ENCODE measurements at regions not wholly inside any gene's neighbourhood (a gene's known extent, or its start where the extent isn't known, plus 50 kb on each side); places are given as distances from the start of the nearest gene placed in this dataset.

GRCh38 chr4:22215084-22215483 lies 266.5 kb upstream of the KCNIP4 start:
- Mint-ChIP-seq H3K36me3 (ENCODE audit: insufficient read depth) (no peaks in the 10 kb centered on the region), H3K4me1 (no peaks in the 10 kb centered on the region), H3K27me3 (no peaks in the 10 kb centered on the region), H3K9me3 (peaks cover 19% of the 10 kb centered on the region), H3K4me3 (no peak overlapping the region), H3K27ac (ENCODE audit: low read depth) (no peak overlapping the region)
- ATAC-seq (replicated peaks; ENCODE audit: extremely low read depth, poor library complexity, severe bottlenecking) (no peak), DNase-seq (ENCODE audit: low spot score in 2 of 2) (no peak)

- DNase-seq (ENCODE audit: low spot score in 2 of 2) (no peak), ATAC-seq (replicated peaks; ENCODE audit: extremely low read depth, poor library complexity, severe bottlenecking) (no peak)
- H3K27me3 Mint-ChIP-seq: no peaks in the 10 kb centered on the region
- no peak overlapping the region for H3K4me3 Mint-ChIP-seq
- no peaks in the 10 kb centered on the region for H3K36me3 Mint-ChIP-seq (ENCODE audit: insufficient read depth)
- no peaks in the 10 kb centered on the region for H3K4me1 Mint-ChIP-seq
- no peak overlapping the region for H3K27ac Mint-ChIP-seq (ENCODE audit: low read depth)
- no peaks in the 10 kb centered on the region for H3K9me3 Mint-ChIP-seq
These were observed 255.1 kb upstream of the KCNIP4 start for GRCh38 chr4:22203711-22204011.

- no peaks in the 10 kb centered on the region for H3K36me3 Mint-ChIP-seq (ENCODE audit: insufficient read depth)
- ATAC-seq (replicated peaks; ENCODE audit: extremely low read depth, poor library complexity, severe bottlenecking): no peak
- H3K4me3 Mint-ChIP-seq: no peak overlapping the region
- DNase-seq (ENCODE audit: low spot score in 2 of 2): no peak
- no peaks in the 10 kb centered on the region for H3K27me3 Mint-ChIP-seq
- no peaks in the 10 kb centered on the region for H3K9me3 Mint-ChIP-seq
- H3K4me1 Mint-ChIP-seq: no peaks in the 10 kb centered on the region
- no peak overlapping the region for H3K27ac Mint-ChIP-seq (ENCODE audit: low read depth)
These were observed 254.6 kb upstream of the KCNIP4 start for GRCh38 chr4:22202975-22203710.

GRCh38 chr4:22202246-22202974 lies 253.8 kb upstream of the KCNIP4 start:
- no peak overlapping the region for H3K4me3 Mint-ChIP-seq
- H3K27me3 Mint-ChIP-seq: no peaks in the 10 kb centered on the region
- no peaks in the 10 kb centered on the region for H3K4me1 Mint-ChIP-seq
- H3K27ac Mint-ChIP-seq (ENCODE audit: low read depth): no peak overlapping the region
- no peaks in the 10 kb centered on the region for H3K36me3 Mint-ChIP-seq (ENCODE audit: insufficient read depth)
- H3K9me3 Mint-ChIP-seq: no peaks in the 10 kb centered on the region
- DNase-seq (ENCODE audit: low spot score in 2 of 2) (no peak), ATAC-seq (replicated peaks; ENCODE audit: extremely low read depth, poor library complexity, severe bottlenecking) (no peak)

GRCh38 chr4:22201256-22201655 lies 252.7 kb upstream of the KCNIP4 start:
- H3K27me3 Mint-ChIP-seq: no peaks in the 10 kb centered on the region
- no peaks in the 10 kb centered on the region for H3K9me3 Mint-ChIP-seq
- H3K27ac Mint-ChIP-seq (ENCODE audit: low read depth): no peak overlapping the region
- ATAC-seq (replicated peaks; ENCODE audit: extremely low read depth, poor library complexity, severe bottlenecking) (no peak), DNase-seq (ENCODE audit: low spot score in 2 of 2) (no peak)
- H3K4me3 Mint-ChIP-seq: no peak overlapping the region
- no peaks in the 10 kb centered on the region for H3K4me1 Mint-ChIP-seq
- no peaks in the 10 kb centered on the region for H3K36me3 Mint-ChIP-seq (ENCODE audit: insufficient read depth)

- no peaks in the 10 kb centered on the region for H3K4me1 Mint-ChIP-seq
- H3K27me3 Mint-ChIP-seq: no peaks in the 10 kb centered on the region
- DNase-seq (ENCODE audit: low spot score in 2 of 2): no peak
- no peak overlapping the region for H3K27ac Mint-ChIP-seq (ENCODE audit: low read depth)
- H3K36me3 Mint-ChIP-seq (ENCODE audit: insufficient read depth): no peaks in the 10 kb centered on the region
- H3K4me3 Mint-ChIP-seq: no peak overlapping the region
- H3K9me3 Mint-ChIP-seq: peaks cover 6% of the 10 kb centered on the region
- ATAC-seq (replicated peaks; ENCODE audit: extremely low read depth, poor library complexity, severe bottlenecking): no peak
These were observed 248.0 kb upstream of the KCNIP4 start for GRCh38 chr4:22196551-22196950.

- Mint-ChIP-seq H3K9me3 (peaks cover 13% of the 10 kb centered on the region), H3K27ac (ENCODE audit: low read depth) (no peak overlapping the region), H3K4me3 (no peak overlapping the region), H3K36me3 (ENCODE audit: insufficient read depth) (no peaks in the 10 kb centered on the region), H3K4me1 (no peaks in the 10 kb centered on the region), H3K27me3 (no peaks in the 10 kb centered on the region)
- ATAC-seq (replicated peaks; ENCODE audit: extremely low read depth, poor library complexity, severe bottlenecking): no peak
- DNase-seq (ENCODE audit: low spot score in 2 of 2): no peak
These were observed 243.5 kb upstream of the KCNIP4 start for GRCh38 chr4:22192084-22192511.

- ATAC-seq (replicated peaks; ENCODE audit: extremely low read depth, poor library complexity, severe bottlenecking): no peak
- no peak overlapping the region for H3K27ac Mint-ChIP-seq (ENCODE audit: low read depth)
These were observed 243.0 kb upstream of the KCNIP4 start for GRCh38 chr4:22191565-22191964.

GRCh38 chr4:22190855-22191254 lies 242.3 kb upstream of the KCNIP4 start:
- no peaks in the 10 kb centered on the region for H3K27me3 Mint-ChIP-seq
- H3K9me3 Mint-ChIP-seq: peaks cover 13% of the 10 kb centered on the region
- DNase-seq (ENCODE audit: low spot score in 2 of 2) (no peak), ATAC-seq (replicated peaks; ENCODE audit: extremely low read depth, poor library complexity, severe bottlenecking) (no peak)
- H3K27ac Mint-ChIP-seq (ENCODE audit: low read depth): no peak overlapping the region
- no peaks in the 10 kb centered on the region for H3K36me3 Mint-ChIP-seq (ENCODE audit: insufficient read depth)
- H3K4me1 Mint-ChIP-seq: no peaks in the 10 kb centered on the region
- no peak overlapping the region for H3K4me3 Mint-ChIP-seq

More at GRCh38 chr4:22191565-22191964, 243.0 kb upstream of the KCNIP4 start:
- Mint-ChIP-seq H3K27me3 (no peaks in the 10 kb centered on the region), H3K4me3 (no peak overlapping the region), H3K4me1 (no peaks in the 10 kb centered on the region), H3K9me3 (peaks cover 13% of the 10 kb centered on the region), H3K36me3 (ENCODE audit: insufficient read depth) (no peaks in the 10 kb centered on the region)
- no peak for DNase-seq (ENCODE audit: low spot score in 2 of 2)

GRCh38 chr4:22187203-22187820 lies 238.7 kb upstream of the KCNIP4 start:
- Mint-ChIP-seq H3K9me3 (peaks cover 11% of the 10 kb centered on the region), H3K4me1 (no peaks in the 10 kb centered on the region), H3K27me3 (no peaks in the 10 kb centered on the region), H3K27ac (ENCODE audit: low read depth) (no peak overlapping the region), H3K4me3 (no peak overlapping the region), H3K36me3 (ENCODE audit: insufficient read depth) (no peaks in the 10 kb centered on the region)
- ATAC-seq (replicated peaks; ENCODE audit: extremely low read depth, poor library complexity, severe bottlenecking) (no peak), DNase-seq (ENCODE audit: low spot score in 2 of 2) (no peak)

GRCh38 chr4:22181736-22182135 lies 233.2 kb upstream of the KCNIP4 start:
- Mint-ChIP-seq H3K27ac (ENCODE audit: low read depth) (no peak overlapping the region), H3K27me3 (no peaks in the 10 kb centered on the region), H3K4me3 (no peak overlapping the region), H3K4me1 (no peaks in the 10 kb centered on the region), H3K9me3 (peaks cover 7% of the 10 kb centered on the region), H3K36me3 (ENCODE audit: insufficient read depth) (no peaks in the 10 kb centered on the region)
- ATAC-seq (replicated peaks; ENCODE audit: extremely low read depth, poor library complexity, severe bottlenecking) (no peak), DNase-seq (ENCODE audit: low spot score in 2 of 2) (no peak)

- ATAC-seq (replicated peaks; ENCODE audit: extremely low read depth, poor library complexity, severe bottlenecking): no peak
- Mint-ChIP-seq H3K27me3 (no peaks in the 10 kb centered on the region), H3K4me3 (no peak overlapping the region), H3K4me1 (no peaks in the 10 kb centered on the region), H3K9me3 (peaks cover 14% of the 10 kb centered on the region), H3K27ac (ENCODE audit: low read depth) (no peak overlapping the region), H3K36me3 (ENCODE audit: insufficient read depth) (no peaks in the 10 kb centered on the region)
- no peak for DNase-seq (ENCODE audit: low spot score in 2 of 2)
These were observed 230.7 kb upstream of the KCNIP4 start for GRCh38 chr4:22179124-22179874.
